ENCODE measurements at regions not wholly inside any gene's neighbourhood (a gene's known extent, or its start where the extent isn't known, plus 50 kb on each side); places are given as distances from the start of the nearest gene placed in this dataset.

DNA sequence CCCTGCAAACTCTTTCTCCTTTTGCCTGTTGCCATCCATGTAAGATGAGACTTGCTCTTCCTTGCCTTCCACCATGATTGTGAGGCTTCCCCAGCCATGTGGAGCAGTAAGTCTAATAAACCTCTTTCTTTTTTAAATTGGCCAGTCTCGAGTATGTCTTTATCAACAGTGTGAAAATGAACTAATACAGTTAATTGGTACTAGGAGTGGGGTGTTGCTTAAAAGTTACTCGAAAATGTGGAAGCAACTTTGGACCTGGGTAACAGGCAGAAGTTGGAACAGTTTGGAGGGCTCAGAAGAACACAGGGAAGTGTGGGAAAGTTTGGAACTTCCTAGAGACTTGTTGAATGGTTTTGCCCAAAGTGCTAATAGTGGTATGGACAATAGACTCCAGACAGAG lies 359.2 kb upstream of the KHDRBS2 start:
- Histone ChIP-seq H3K27me3 (ENCODE audit: insufficient read depth) (no peaks in the 10 kb centered on the region), H3K9me3 (no peaks in the 10 kb centered on the region), H3K4me3 (ENCODE audit: low read depth in 2 of 2, low read length in 1 of 2) (no peak overlapping the region), H4K20me1 (ENCODE audit: insufficient read depth) (no peaks in the 10 kb centered on the region), H3K9ac (no peak overlapping the region), H2AFZ (ENCODE audit: low read depth) (no peak overlapping the region), H3F3A (replicated peaks; ENCODE audit: insufficient read depth) (no peaks in the 10 kb centered on the region), H3K27ac (ENCODE audit: low read depth in 2 of 2, low read length in 1 of 2) (no peak overlapping the region), H3K4me2 (no peak overlapping the region), H3K79me2 (ENCODE audit: insufficient read depth) (no peaks in the 10 kb centered on the region), H3K36me3 (replicated peaks in 1 of 2; ENCODE audit: control insufficient read depth in 1 of 2, insufficient read depth in 2 of 2, low read length in 1 of 2) (no peaks in the 10 kb centered on the region), H3K4me1 (ENCODE audit: control insufficient read depth in 1 of 2, insufficient read depth in 2 of 2, low read depth in 1 of 2, low read length in 1 of 2) (no peaks in the 10 kb centered on the region), H3K9me2 (no peaks in the 10 kb centered on the region)
- POLR2A ChIA-PET: no interaction called here
- DNase-seq: no peak
- TF ChIP-seq NRF1 (IDR thresholded peaks at IDR 0.05; ENCODE audit: low read depth, low read length): no peak
- TF ChIP-seq MXI1 (IDR thresholded peaks at IDR 0.05; ENCODE audit: low read depth, low read length): no peak
- TF ChIP-seq GATA2 (CRISPR knock-in tag; IDR thresholded peaks at IDR 0.05): no peak
- no peak for TF ChIP-seq FOXM1 (IDR thresholded peaks at IDR 0.05; ENCODE audit: low read depth)
- TF ChIP-seq POLR2AphosphoS5 (IDR thresholded peaks at IDR 0.05; ENCODE audit: low read depth, low read length): no peak
- TF ChIP-seq, protein P1, sequence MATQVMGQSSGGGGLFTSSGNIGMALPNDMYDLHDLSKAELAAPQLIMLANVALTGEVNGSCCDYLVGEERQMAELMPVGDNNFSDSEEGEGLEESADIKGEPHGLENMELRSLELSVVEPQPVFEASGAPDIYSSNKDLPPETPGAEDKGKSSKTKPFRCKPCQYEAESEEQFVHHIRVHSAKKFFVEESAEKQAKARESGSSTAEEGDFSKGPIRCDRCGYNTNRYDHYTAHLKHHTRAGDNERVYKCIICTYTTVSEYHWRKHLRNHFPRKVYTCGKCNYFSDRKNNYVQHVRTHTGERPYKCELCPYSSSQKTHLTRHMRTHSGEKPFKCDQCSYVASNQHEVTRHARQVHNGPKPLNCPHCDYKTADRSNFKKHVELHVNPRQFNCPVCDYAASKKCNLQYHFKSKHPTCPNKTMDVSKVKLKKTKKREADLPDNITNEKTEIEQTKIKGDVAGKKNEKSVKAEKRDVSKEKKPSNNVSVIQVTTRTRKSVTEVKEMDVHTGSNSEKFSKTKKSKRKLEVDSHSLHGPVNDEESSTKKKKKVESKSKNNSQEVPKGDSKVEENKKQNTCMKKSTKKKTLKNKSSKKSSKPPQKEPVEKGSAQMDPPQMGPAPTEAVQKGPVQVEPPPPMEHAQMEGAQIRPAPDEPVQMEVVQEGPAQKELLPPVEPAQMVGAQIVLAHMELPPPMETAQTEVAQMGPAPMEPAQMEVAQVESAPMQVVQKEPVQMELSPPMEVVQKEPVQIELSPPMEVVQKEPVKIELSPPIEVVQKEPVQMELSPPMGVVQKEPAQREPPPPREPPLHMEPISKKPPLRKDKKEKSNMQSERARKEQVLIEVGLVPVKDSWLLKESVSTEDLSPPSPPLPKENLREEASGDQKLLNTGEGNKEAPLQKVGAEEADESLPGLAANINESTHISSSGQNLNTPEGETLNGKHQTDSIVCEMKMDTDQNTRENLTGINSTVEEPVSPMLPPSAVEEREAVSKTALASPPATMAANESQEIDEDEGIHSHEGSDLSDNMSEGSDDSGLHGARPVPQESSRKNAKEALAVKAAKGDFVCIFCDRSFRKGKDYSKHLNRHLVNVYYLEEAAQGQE (IDR thresholded peaks at IDR 0.05; ENCODE audit: low read depth, low read length): no peak
- TF ChIP-seq YY1 (IDR thresholded peaks at IDR 0.05; ENCODE audit: low read depth): no peak
- TF ChIP-seq, protein P2, sequence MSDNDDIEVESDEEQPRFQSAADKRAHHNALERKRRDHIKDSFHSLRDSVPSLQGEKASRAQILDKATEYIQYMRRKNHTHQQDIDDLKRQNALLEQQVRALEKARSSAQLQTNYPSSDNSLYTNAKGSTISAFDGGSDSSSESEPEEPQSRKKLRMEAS (IDR thresholded peaks at IDR 0.05; ENCODE audit: low read depth): no peak
- TF ChIP-seq CHD2 (IDR thresholded peaks at IDR 0.05; ENCODE audit: low read length, partially characterized antibody): no peak
- TF ChIP-seq TAF1 (IDR thresholded peaks at IDR 0.05; ENCODE audit: borderline replicate concordance, low read depth, low read length): no peak
- TF ChIP-seq RXRA (IDR thresholded peaks at IDR 0.05; ENCODE audit: borderline replicate concordance, low read depth): no peak
- no peak for TF ChIP-seq SMC3 (IDR thresholded peaks at IDR 0.05; ENCODE audit: low read depth, low read length)
- no peak for TF ChIP-seq ELF1 (IDR thresholded peaks at IDR 0.05)
- WGBS (ENCODE audit: low lambda C conversion rate): 0% methylated on average over 2 of the region's 2 CpGs
- CTCF ChIA-PET: no interaction called here

DNA sequence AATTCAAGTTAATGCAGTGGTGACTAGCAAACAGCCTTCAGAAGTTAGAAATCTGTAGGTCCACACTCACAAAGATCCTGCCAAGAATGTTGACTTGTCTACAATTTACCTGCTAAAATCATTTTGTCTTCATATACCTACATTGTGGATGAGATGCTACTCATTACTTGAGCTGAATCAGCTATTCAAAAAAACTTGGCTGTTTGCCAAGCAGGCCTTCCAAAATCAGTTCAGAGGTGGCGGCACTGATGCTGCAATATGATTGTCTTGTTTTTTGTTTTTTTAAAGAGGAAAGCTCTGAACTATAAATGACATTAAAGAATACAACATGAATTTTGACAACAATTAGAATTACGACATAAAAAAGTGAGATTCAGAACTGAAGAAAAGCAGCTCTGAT lies 354.7 kb upstream of the KHDRBS2 start:
- Histone ChIP-seq H3K79me2 (ENCODE audit: insufficient read depth) (no peaks in the 10 kb centered on the region), H3K4me1 (ENCODE audit: control insufficient read depth in 1 of 2, insufficient read depth in 2 of 2, low read depth in 1 of 2, low read length in 1 of 2) (no peaks in the 10 kb centered on the region), H4K20me1 (ENCODE audit: insufficient read depth) (no peaks in the 10 kb centered on the region), H3K27ac (ENCODE audit: low read depth in 2 of 2, low read length in 1 of 2) (no peak overlapping the region), H3K9ac (no peak overlapping the region), H3K9me2 (0 out of 2 replicates have a peak, but pooled peaks cover 2% of the 10 kb centered on the region), H3K4me3 (ENCODE audit: low read depth in 2 of 2, low read length in 1 of 2) (no peak overlapping the region), H3K27me3 (ENCODE audit: insufficient read depth) (no peaks in the 10 kb centered on the region), H3K9me3 (no peaks in the 10 kb centered on the region), H3F3A (replicated peaks; ENCODE audit: insufficient read depth) (no peaks in the 10 kb centered on the region), H3K36me3 (replicated peaks in 1 of 2; ENCODE audit: control insufficient read depth in 1 of 2, insufficient read depth in 2 of 2, low read length in 1 of 2) (no peaks in the 10 kb centered on the region), H3K4me2 (no peak overlapping the region), H2AFZ (ENCODE audit: low read depth) (no peak overlapping the region)
- 6% methylated on average over 2 of the region's 2 CpGs for WGBS (ENCODE audit: low lambda C conversion rate)
- POLR2A ChIA-PET: no interaction called here
- no peak for DNase-seq
- CTCF ChIA-PET: interaction anchor here (1.0 kb wide), 1 partner anchor 9 kb away, joined by 3 read pairs; no protein-coding TSS in a partner anchor
- TF ChIP-seq GABPA (IDR thresholded peaks at IDR 0.05; ENCODE audit: low read depth) (no peak), CHD2 (IDR thresholded peaks at IDR 0.05; ENCODE audit: low read length, partially characterized antibody) (no peak), POLR2AphosphoS5 (IDR thresholded peaks at IDR 0.05; ENCODE audit: low read depth, low read length) (no peak), ELF1 (IDR thresholded peaks at IDR 0.05) (no peak), TAF1 (IDR thresholded peaks at IDR 0.05; ENCODE audit: borderline replicate concordance, low read depth, low read length) (no peak), TCF12 (IDR thresholded peaks at IDR 0.05) (no peak), FOXM1 (IDR thresholded peaks at IDR 0.05; ENCODE audit: low read depth) (no peak)
- TF ChIP-seq, protein P1 (IDR thresholded peaks at IDR 0.05; ENCODE audit: low read depth, low read length): no peak
- TF ChIP-seq, protein P3, sequence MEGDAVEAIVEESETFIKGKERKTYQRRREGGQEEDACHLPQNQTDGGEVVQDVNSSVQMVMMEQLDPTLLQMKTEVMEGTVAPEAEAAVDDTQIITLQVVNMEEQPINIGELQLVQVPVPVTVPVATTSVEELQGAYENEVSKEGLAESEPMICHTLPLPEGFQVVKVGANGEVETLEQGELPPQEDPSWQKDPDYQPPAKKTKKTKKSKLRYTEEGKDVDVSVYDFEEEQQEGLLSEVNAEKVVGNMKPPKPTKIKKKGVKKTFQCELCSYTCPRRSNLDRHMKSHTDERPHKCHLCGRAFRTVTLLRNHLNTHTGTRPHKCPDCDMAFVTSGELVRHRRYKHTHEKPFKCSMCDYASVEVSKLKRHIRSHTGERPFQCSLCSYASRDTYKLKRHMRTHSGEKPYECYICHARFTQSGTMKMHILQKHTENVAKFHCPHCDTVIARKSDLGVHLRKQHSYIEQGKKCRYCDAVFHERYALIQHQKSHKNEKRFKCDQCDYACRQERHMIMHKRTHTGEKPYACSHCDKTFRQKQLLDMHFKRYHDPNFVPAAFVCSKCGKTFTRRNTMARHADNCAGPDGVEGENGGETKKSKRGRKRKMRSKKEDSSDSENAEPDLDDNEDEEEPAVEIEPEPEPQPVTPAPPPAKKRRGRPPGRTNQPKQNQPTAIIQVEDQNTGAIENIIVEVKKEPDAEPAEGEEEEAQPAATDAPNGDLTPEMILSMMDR (IDR thresholded peaks at IDR 0.05): no peak
- TF ChIP-seq, protein P4, sequence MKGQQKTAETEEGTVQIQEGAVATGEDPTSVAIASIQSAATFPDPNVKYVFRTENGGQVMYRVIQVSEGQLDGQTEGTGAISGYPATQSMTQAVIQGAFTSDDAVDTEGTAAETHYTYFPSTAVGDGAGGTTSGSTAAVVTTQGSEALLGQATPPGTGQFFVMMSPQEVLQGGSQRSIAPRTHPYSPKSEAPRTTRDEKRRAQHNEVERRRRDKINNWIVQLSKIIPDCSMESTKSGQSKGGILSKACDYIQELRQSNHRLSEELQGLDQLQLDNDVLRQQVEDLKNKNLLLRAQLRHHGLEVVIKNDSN (IDR thresholded peaks at IDR 0.05; ENCODE audit: borderline replicate concordance, low read depth): no peak
- TF ChIP-seq, protein P2 (IDR thresholded peaks at IDR 0.05; ENCODE audit: low read depth): no peak
